ENCODE measurements at regions not wholly inside any gene's neighbourhood (a gene's known extent, or its start where the extent isn't known, plus 50 kb on each side); places are given as distances from the start of the nearest gene placed in this dataset.

DNA sequence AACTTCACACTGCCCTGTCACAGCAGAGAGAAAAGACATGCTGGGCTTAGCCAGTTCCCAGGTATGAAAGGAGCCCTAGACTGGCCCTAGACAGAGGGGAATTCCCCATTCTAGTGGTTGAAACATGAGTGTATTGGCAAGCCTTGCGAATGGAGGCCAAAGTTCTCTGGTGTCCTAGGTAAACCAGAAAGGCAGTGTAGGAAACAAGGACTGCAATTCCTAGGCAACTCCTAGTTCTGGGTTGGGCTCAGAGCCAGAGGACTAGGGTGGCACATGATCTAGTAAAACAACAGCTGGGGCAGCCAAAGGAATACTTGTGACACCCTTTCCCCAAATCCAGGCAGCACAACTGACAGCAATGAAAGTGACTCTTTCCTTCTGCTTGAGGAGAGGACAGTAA lies 265.0 kb upstream of the EPHA7 start:
- H3K9me3 ChIP-seq (ENCODE audit: control insufficient read depth, low read length): no peaks in the 10 kb centered on the region
- no peaks in the 10 kb centered on the region for H3K27me3 ChIP-seq (ENCODE audit: control insufficient read depth, insufficient read depth, low read length)
- H3K9ac ChIP-seq: no peak overlapping the region
- no peak overlapping the region for H2AFZ ChIP-seq
- H3K27ac ChIP-seq: no peak overlapping the region
- H3K4me3 ChIP-seq (ENCODE audit: low read depth, low read length): no peak overlapping the region
- H3K4me1 ChIP-seq: no peaks in the 10 kb centered on the region
- no peaks in the 10 kb centered on the region for H3K79me2 ChIP-seq
- no peaks in the 10 kb centered on the region for H3K36me3 ChIP-seq (ENCODE audit: control insufficient read depth, insufficient read depth, low read length)
- TF ChIP-seq, protein P1, sequence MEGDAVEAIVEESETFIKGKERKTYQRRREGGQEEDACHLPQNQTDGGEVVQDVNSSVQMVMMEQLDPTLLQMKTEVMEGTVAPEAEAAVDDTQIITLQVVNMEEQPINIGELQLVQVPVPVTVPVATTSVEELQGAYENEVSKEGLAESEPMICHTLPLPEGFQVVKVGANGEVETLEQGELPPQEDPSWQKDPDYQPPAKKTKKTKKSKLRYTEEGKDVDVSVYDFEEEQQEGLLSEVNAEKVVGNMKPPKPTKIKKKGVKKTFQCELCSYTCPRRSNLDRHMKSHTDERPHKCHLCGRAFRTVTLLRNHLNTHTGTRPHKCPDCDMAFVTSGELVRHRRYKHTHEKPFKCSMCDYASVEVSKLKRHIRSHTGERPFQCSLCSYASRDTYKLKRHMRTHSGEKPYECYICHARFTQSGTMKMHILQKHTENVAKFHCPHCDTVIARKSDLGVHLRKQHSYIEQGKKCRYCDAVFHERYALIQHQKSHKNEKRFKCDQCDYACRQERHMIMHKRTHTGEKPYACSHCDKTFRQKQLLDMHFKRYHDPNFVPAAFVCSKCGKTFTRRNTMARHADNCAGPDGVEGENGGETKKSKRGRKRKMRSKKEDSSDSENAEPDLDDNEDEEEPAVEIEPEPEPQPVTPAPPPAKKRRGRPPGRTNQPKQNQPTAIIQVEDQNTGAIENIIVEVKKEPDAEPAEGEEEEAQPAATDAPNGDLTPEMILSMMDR (IDR thresholded peaks at IDR 0.05): no peak
- no peak overlapping the region for H3K4me2 ChIP-seq (ENCODE audit: low read length)

DNA sequence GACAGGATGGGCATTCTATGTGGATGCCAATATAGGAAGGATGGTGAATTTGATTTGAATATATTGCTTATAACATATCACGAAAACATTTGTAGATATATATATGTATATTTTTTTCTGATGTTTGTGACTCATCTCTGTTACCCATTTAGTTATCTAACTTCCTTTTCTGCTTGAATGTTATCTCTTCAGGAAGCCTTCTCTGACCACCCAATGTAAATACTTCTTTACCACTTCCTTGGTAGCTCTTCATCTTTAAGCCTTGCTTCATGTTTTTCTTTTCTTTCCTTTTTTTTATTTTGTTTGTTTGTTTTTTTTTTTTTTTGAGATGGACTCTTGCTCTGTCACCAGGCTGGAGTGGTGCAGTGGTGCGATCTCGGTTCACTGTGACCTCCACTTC lies 260.5 kb upstream of the EPHA7 start:
- H3K4me2 ChIP-seq (ENCODE audit: low read length): no peak overlapping the region
- no peak overlapping the region for H3K9ac ChIP-seq
- no peaks in the 10 kb centered on the region for H3K27me3 ChIP-seq (ENCODE audit: control insufficient read depth, insufficient read depth, low read length)
- H3K79me2 ChIP-seq: no peaks in the 10 kb centered on the region
- no peaks in the 10 kb centered on the region for H3K36me3 ChIP-seq (ENCODE audit: control insufficient read depth, insufficient read depth, low read length)
- no peak overlapping the region for H3K27ac ChIP-seq
- H3K9me3 ChIP-seq (ENCODE audit: control insufficient read depth, low read length): no peaks in the 10 kb centered on the region
- no peak overlapping the region for H3K4me3 ChIP-seq (ENCODE audit: low read depth, low read length)
- no peak overlapping the region for H2AFZ ChIP-seq
- TF ChIP-seq, protein P1 (IDR thresholded peaks at IDR 0.05): no peak
- no peaks in the 10 kb centered on the region for H3K4me1 ChIP-seq

- no peak overlapping the region for H3K27ac ChIP-seq
- H3K79me2 ChIP-seq: no peaks in the 10 kb centered on the region
- no peak overlapping the region for H3K4me3 ChIP-seq (ENCODE audit: low read depth, low read length)
- H3K4me1 ChIP-seq: no peaks in the 10 kb centered on the region
- H3K9ac ChIP-seq: no peak overlapping the region
- no peak overlapping the region for H2AFZ ChIP-seq
- H3K27me3 ChIP-seq (ENCODE audit: control insufficient read depth, insufficient read depth, low read length): no peaks in the 10 kb centered on the region
- H3K4me2 ChIP-seq (ENCODE audit: low read length): no peak overlapping the region
- no peaks in the 10 kb centered on the region for H3K9me3 ChIP-seq (ENCODE audit: control insufficient read depth, low read length)
- H3K36me3 ChIP-seq (ENCODE audit: control insufficient read depth, insufficient read depth, low read length): no peaks in the 10 kb centered on the region
- TF ChIP-seq, protein P1 (IDR thresholded peaks at IDR 0.05): no peak
Observed at GRCh38 chr6:93678841-93679454, 259.6 kb upstream of the EPHA7 start.

GRCh38 chr6:93677264-93677965 lies 258.1 kb upstream of the EPHA7 start:
- no peaks in the 10 kb centered on the region for H3K9me3 ChIP-seq (ENCODE audit: control insufficient read depth, low read length)
- no peaks in the 10 kb centered on the region for H3K79me2 ChIP-seq
- no peaks in the 10 kb centered on the region for H3K27me3 ChIP-seq (ENCODE audit: control insufficient read depth, insufficient read depth, low read length)
- H3K36me3 ChIP-seq (ENCODE audit: control insufficient read depth, insufficient read depth, low read length): no peaks in the 10 kb centered on the region
- TF ChIP-seq, protein P1 (IDR thresholded peaks at IDR 0.05): no peak
- H2AFZ ChIP-seq: no peak overlapping the region
- no peak overlapping the region for H3K9ac ChIP-seq
- H3K4me1 ChIP-seq: no peaks in the 10 kb centered on the region
- no peak overlapping the region for H3K27ac ChIP-seq
- H3K4me3 ChIP-seq (ENCODE audit: low read depth, low read length): no peak overlapping the region
- H3K4me2 ChIP-seq (ENCODE audit: low read length): no peak overlapping the region

- Histone ChIP-seq H3K27me3 (ENCODE audit: control insufficient read depth, insufficient read depth, low read length) (no peaks in the 10 kb centered on the region), H3K4me1 (no peaks in the 10 kb centered on the region), H3K79me2 (no peaks in the 10 kb centered on the region), H3K9ac (no peak overlapping the region), H3K36me3 (ENCODE audit: control insufficient read depth, insufficient read depth, low read length) (no peaks in the 10 kb centered on the region), H3K27ac (no peak overlapping the region), H3K4me3 (ENCODE audit: low read depth, low read length) (no peak overlapping the region), H2AFZ (no peak overlapping the region), H3K9me3 (ENCODE audit: control insufficient read depth, low read length) (no peaks in the 10 kb centered on the region), H3K4me2 (ENCODE audit: low read length) (no peak overlapping the region)
- TF ChIP-seq, protein P1 (IDR thresholded peaks at IDR 0.05): no peak
Observed at GRCh38 chr6:93676581-93676980, 257.2 kb upstream of the EPHA7 start.
